ENCODE measurements at regions not wholly inside any gene's neighbourhood (a gene's known extent, or its start where the extent isn't known, plus 50 kb on each side); places are given as distances from the start of the nearest gene placed in this dataset.
A peak's percentile ranks its signal among the peaks of the same experiment; 100 is the strongest.

GRCh38 chr5:23234197-23234596 lies 273.2 kb upstream of the PRDM9 start:
- H2AFZ ChIP-seq (ENCODE audit: low read depth, low read length, severe bottlenecking), result peak overlapping the region; percentile 51
- H3F3A ChIP-seq (ENCODE audit: insufficient read depth), result no peaks in the 10 kb centered on the region
- H3K4me3 ChIP-seq (ENCODE audit: insufficient read depth, low read length, poor library complexity, severe bottlenecking), result no peak overlapping the region
- no peaks in the 10 kb centered on the region for H3K36me3 ChIP-seq (ENCODE audit: low read length)
- no peak for TF ChIP-seq CTCF (IDR thresholded peaks at IDR 0.05; ENCODE audit: insufficient read depth, low read length, poor library complexity, severe bottlenecking)
- no peak for TF ChIP-seq EZH2phosphoT487 (conservative IDR thresholded peaks at IDR 0.05; ENCODE audit: low read length)
- no peaks in the 10 kb centered on the region for H4K20me1 ChIP-seq (ENCODE audit: low read depth, low read length)
- no peaks in the 10 kb centered on the region for H3K79me2 ChIP-seq (ENCODE audit: insufficient read depth, low read length)
- H3K4me2 ChIP-seq (ENCODE audit: low read depth, low read length, poor library complexity, severe bottlenecking), result no peak overlapping the region
- no peak overlapping the region for H3K9ac ChIP-seq (ENCODE audit: low read length)
- H3K27ac ChIP-seq (ENCODE audit: low read depth, low read length), result no peak overlapping the region
- H3K9me2 ChIP-seq (replicated peaks; ENCODE audit: insufficient read depth, low read length), result no peaks in the 10 kb centered on the region
- H3K9me3 ChIP-seq (ENCODE audit: insufficient read depth, low read length), result no peaks in the 10 kb centered on the region
- no peaks in the 10 kb centered on the region for H3K27me3 ChIP-seq (ENCODE audit: low read length)

- no peaks in the 10 kb centered on the region for H3K36me3 ChIP-seq (ENCODE audit: low read length)
- H3K4me3 ChIP-seq (ENCODE audit: insufficient read depth, low read length, poor library complexity, severe bottlenecking), result no peak overlapping the region
- no peaks in the 10 kb centered on the region for H3K27me3 ChIP-seq (ENCODE audit: low read length)
- no peak for TF ChIP-seq EZH2phosphoT487 (conservative IDR thresholded peaks at IDR 0.05; ENCODE audit: low read length)
- no peak for TF ChIP-seq CTCF (IDR thresholded peaks at IDR 0.05; ENCODE audit: insufficient read depth, low read length, poor library complexity, severe bottlenecking)
- H4K20me1 ChIP-seq (ENCODE audit: low read depth, low read length), result no peaks in the 10 kb centered on the region
- 0 out of 2 replicates have a peak, but pooled peaks cover 5% of the 10 kb centered on the region for H3K9me3 ChIP-seq (ENCODE audit: insufficient read depth, low read length)
- no peaks in the 10 kb centered on the region for H3K9me2 ChIP-seq (replicated peaks; ENCODE audit: insufficient read depth, low read length)
- H3F3A ChIP-seq (ENCODE audit: insufficient read depth), result no peaks in the 10 kb centered on the region
- no peaks in the 10 kb centered on the region for H3K79me2 ChIP-seq (ENCODE audit: insufficient read depth, low read length)
- H3K9ac ChIP-seq (ENCODE audit: low read length), result no peak overlapping the region
- H3K4me2 ChIP-seq (ENCODE audit: low read depth, low read length, poor library complexity, severe bottlenecking), result no peak overlapping the region
- H2AFZ ChIP-seq (ENCODE audit: low read depth, low read length, severe bottlenecking), result no peak overlapping the region
- H3K27ac ChIP-seq (ENCODE audit: low read depth, low read length), result no peak overlapping the region
These were observed 283.6 kb upstream of the PRDM9 start for GRCh38 chr5:23223846-23224245.

DNA sequence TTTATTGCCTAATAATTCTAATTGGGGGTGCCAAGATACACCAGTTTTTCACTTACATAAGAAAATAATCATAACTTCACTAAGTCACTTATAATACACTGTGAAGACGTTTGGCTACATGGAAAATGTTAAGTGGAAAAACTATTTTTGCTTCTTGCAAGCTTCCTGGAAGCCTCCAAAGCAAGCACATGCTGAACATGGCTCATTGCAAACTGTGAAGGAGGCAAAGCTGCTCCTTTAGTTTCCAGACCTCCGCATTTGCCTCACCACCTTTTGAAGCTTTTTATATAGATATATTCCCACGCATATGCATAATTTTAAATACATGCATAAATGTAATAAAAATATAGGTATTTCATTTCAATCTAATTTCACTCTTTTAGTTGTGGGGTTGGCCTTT lies 285.6 kb upstream of the PRDM9 start:
- no peak overlapping the region for H3K4me2 ChIP-seq (ENCODE audit: low read depth, low read length, poor library complexity, severe bottlenecking)
- H2AFZ ChIP-seq (ENCODE audit: low read depth, low read length, severe bottlenecking), result no peak overlapping the region
- H3K27me3 ChIP-seq (ENCODE audit: low read length), result no peaks in the 10 kb centered on the region
- no peaks in the 10 kb centered on the region for H4K20me1 ChIP-seq (ENCODE audit: low read depth, low read length)
- H3K4me3 ChIP-seq (ENCODE audit: insufficient read depth, low read length, poor library complexity, severe bottlenecking), result no peak overlapping the region
- H3F3A ChIP-seq (ENCODE audit: insufficient read depth), result no peaks in the 10 kb centered on the region
- H3K27ac ChIP-seq (ENCODE audit: low read depth, low read length), result no peak overlapping the region
- TF ChIP-seq EZH2phosphoT487 (conservative IDR thresholded peaks at IDR 0.05; ENCODE audit: low read length) (no peak), CTCF (IDR thresholded peaks at IDR 0.05; ENCODE audit: insufficient read depth, low read length, poor library complexity, severe bottlenecking) (no peak)
- H3K79me2 ChIP-seq (ENCODE audit: insufficient read depth, low read length), result no peaks in the 10 kb centered on the region
- H3K36me3 ChIP-seq (ENCODE audit: low read length), result no peaks in the 10 kb centered on the region
- H3K9ac ChIP-seq (ENCODE audit: low read length), result no peak overlapping the region
- 0 out of 2 replicates have a peak, but pooled peaks cover 5% of the 10 kb centered on the region for H3K9me3 ChIP-seq (ENCODE audit: insufficient read depth, low read length)
- no peaks in the 10 kb centered on the region for H3K9me2 ChIP-seq (replicated peaks; ENCODE audit: insufficient read depth, low read length)

Data from SU-DHL-6 (cell line).